ENCODE measurements at regions not wholly inside any gene's neighbourhood (a gene's known extent, or its start where the extent isn't known, plus 50 kb on each side); places are given as distances from the start of the nearest gene placed in this dataset.

GRCh38 chr10:33790521-33791271, 456.2 kb upstream of the NRP1 start:
- TF ChIP-seq TEAD4 (IDR thresholded peaks at IDR 0.05) (no peak), TAF1 (IDR thresholded peaks at IDR 0.05; ENCODE audit: low read depth) (no peak), YY1 (IDR thresholded peaks at IDR 0.05; ENCODE audit: low read depth) (no peak), EP300 (IDR thresholded peaks at IDR 0.05; ENCODE audit: borderline replicate concordance) (no peak), EGR1 (IDR thresholded peaks at IDR 0.05) (no peak), NFIC (IDR thresholded peaks at IDR 0.05) (no peak), ZBTB7A (IDR thresholded peaks at IDR 0.05; ENCODE audit: low read depth) (no peak)
- TF ChIP-seq, protein P1, sequence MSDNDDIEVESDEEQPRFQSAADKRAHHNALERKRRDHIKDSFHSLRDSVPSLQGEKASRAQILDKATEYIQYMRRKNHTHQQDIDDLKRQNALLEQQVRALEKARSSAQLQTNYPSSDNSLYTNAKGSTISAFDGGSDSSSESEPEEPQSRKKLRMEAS (IDR thresholded peaks at IDR 0.05), result no peak

- TF ChIP-seq FOXM1 (IDR thresholded peaks at IDR 0.05; ENCODE audit: borderline replicate concordance, low read depth), result no peak
- no peak for TF ChIP-seq TCF12 (IDR thresholded peaks at IDR 0.05; ENCODE audit: low read depth)
- TF ChIP-seq, protein P2, sequence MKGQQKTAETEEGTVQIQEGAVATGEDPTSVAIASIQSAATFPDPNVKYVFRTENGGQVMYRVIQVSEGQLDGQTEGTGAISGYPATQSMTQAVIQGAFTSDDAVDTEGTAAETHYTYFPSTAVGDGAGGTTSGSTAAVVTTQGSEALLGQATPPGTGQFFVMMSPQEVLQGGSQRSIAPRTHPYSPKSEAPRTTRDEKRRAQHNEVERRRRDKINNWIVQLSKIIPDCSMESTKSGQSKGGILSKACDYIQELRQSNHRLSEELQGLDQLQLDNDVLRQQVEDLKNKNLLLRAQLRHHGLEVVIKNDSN (IDR thresholded peaks at IDR 0.05), result no peak
- TF ChIP-seq TEAD4 (IDR thresholded peaks at IDR 0.05), result no peak
- TF ChIP-seq ZBTB7A (IDR thresholded peaks at IDR 0.05; ENCODE audit: low read depth), result no peak
- TF ChIP-seq CREB1 (IDR thresholded peaks at IDR 0.05; ENCODE audit: low read depth), result no peak
- TF ChIP-seq NFIC (IDR thresholded peaks at IDR 0.05), result no peak
- TF ChIP-seq TAF1 (IDR thresholded peaks at IDR 0.05; ENCODE audit: low read depth), result no peak
- no peak for TF ChIP-seq EGR1 (IDR thresholded peaks at IDR 0.05)
- no peak for TF ChIP-seq RAD21 (IDR thresholded peaks at IDR 0.05; ENCODE audit: low read depth)
- TF ChIP-seq, protein P1 (IDR thresholded peaks at IDR 0.05), result no peak
- no peak for TF ChIP-seq REST (IDR thresholded peaks at IDR 0.05; ENCODE audit: low read depth)
- no peak for TF ChIP-seq YY1 (IDR thresholded peaks at IDR 0.05; ENCODE audit: low read depth)
- no peak for TF ChIP-seq CEBPB (IDR thresholded peaks at IDR 0.05)
- no peak for TF ChIP-seq EP300 (IDR thresholded peaks at IDR 0.05; ENCODE audit: borderline replicate concordance)
These were observed 449.1 kb upstream of the NRP1 start for GRCh38 chr10:33783557-33783956.

GRCh38 chr10:33783078-33783477, 448.6 kb upstream of the NRP1 start:
- no peak for TF ChIP-seq FOXM1 (IDR thresholded peaks at IDR 0.05; ENCODE audit: borderline replicate concordance, low read depth)
- no peak for TF ChIP-seq REST (IDR thresholded peaks at IDR 0.05; ENCODE audit: low read depth)
- TF ChIP-seq, protein P1 (IDR thresholded peaks at IDR 0.05), result no peak
- TF ChIP-seq EGR1 (IDR thresholded peaks at IDR 0.05), result no peak
- no peak for TF ChIP-seq CEBPB (IDR thresholded peaks at IDR 0.05)
- TF ChIP-seq TAF1 (IDR thresholded peaks at IDR 0.05; ENCODE audit: low read depth), result no peak
- no peak for TF ChIP-seq TEAD4 (IDR thresholded peaks at IDR 0.05)

DNA sequence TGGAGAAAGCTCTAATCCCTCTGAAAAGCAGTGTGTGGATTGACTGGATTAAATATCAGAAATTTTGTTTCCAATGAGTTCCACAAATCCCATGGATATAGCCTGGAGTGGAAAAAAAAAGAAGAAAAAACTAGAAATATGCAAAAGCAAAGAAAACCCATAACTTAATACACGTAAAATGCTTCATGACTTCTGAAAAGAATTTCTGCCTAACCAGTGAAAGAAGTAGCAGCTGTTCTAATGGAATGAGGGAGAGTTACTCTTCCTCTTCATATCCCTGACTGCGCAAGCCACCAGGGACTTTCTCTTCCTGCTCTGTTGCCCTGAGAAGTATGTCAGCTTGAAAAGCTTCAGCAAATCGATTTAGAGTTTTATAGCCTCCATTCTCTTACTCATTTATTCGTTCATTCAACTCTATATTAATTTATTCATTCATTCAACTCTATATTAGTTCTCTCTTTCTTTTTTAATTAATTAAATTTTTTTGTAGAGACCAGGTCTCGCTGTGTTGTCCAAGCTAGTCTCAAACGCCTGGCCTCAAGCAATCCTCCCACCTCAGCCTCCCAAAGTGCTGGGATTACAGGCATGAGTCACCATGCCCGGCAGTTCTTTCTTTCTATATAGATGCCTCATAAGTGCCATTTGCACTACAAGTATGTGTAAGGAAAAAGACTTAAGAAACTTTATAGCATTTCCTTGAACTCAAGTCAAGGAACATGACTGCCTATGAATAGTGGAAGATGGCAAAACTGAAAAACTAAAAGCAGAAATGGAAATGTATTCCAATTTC, 447.3 kb upstream of the NRP1 start:
- TF ChIP-seq TCF12 (IDR thresholded peaks at IDR 0.05; ENCODE audit: low read depth) (no peak), ZBTB7A (IDR thresholded peaks at IDR 0.05; ENCODE audit: low read depth) (no peak), RAD21 (IDR thresholded peaks at IDR 0.05; ENCODE audit: low read depth) (no peak), TEAD4 (IDR thresholded peaks at IDR 0.05) (no peak), FOXM1 (IDR thresholded peaks at IDR 0.05; ENCODE audit: borderline replicate concordance, low read depth) (no peak), TAF1 (IDR thresholded peaks at IDR 0.05; ENCODE audit: low read depth) (no peak), NFIC (IDR thresholded peaks at IDR 0.05) (no peak), YY1 (IDR thresholded peaks at IDR 0.05; ENCODE audit: low read depth) (no peak)
- TF ChIP-seq, protein P2 (IDR thresholded peaks at IDR 0.05), result no peak
- TF ChIP-seq, protein P1 (IDR thresholded peaks at IDR 0.05), result no peak

DNA sequence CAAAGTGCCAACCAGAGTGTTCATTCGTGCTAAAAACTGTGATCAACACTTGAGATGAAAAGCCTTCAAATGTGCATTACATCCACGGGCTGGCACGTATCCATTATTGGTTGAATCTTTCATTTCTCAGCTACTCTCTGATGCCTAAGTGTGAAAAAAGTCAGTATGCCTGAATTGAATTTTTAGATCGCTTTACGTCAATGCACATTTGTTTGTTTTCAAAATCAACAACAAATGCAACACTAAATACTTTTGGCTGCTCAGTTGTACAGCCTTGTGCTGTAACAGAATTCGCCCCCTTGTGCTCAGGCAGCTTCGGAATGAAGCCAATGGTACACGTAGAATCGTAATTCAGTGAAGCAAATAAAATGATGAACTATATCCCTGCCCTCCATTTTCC, 446.5 kb upstream of the NRP1 start:
- TF ChIP-seq RAD21 (IDR thresholded peaks at IDR 0.05; ENCODE audit: low read depth) (no peak), NFIC (IDR thresholded peaks at IDR 0.05) (no peak), REST (IDR thresholded peaks at IDR 0.05; ENCODE audit: low read depth) (no peak), FOXM1 (IDR thresholded peaks at IDR 0.05; ENCODE audit: borderline replicate concordance, low read depth) (no peak), TEAD4 (IDR thresholded peaks at IDR 0.05) (no peak), ZBTB7A (IDR thresholded peaks at IDR 0.05; ENCODE audit: low read depth) (no peak), CEBPB (IDR thresholded peaks at IDR 0.05) (no peak), CREB1 (IDR thresholded peaks at IDR 0.05; ENCODE audit: low read depth) (no peak), TCF12 (IDR thresholded peaks at IDR 0.05; ENCODE audit: low read depth) (no peak), EP300 (IDR thresholded peaks at IDR 0.05; ENCODE audit: borderline replicate concordance) (no peak), TAF1 (IDR thresholded peaks at IDR 0.05; ENCODE audit: low read depth) (no peak), YY1 (IDR thresholded peaks at IDR 0.05; ENCODE audit: low read depth) (no peak), EGR1 (IDR thresholded peaks at IDR 0.05) (no peak)
- TF ChIP-seq, protein P2 (IDR thresholded peaks at IDR 0.05), result no peak
- TF ChIP-seq, protein P1 (IDR thresholded peaks at IDR 0.05), result no peak
